H1 (cell line): ENCODE measurements at regions not wholly inside any gene's neighbourhood (a gene's known extent, or its start where the extent isn't known, plus 50 kb on each side); places are given as distances from the start of the nearest gene placed in this dataset.

Experiments
- CTCF ChIA-PET: fragments of 300-600 bp; sonication (Branson Sonifier 250); formaldehyde crosslinking; loops from one replicate; lab custom pipeline; 2021; ENCODE audit not compliant: partially characterized antibody; lab: Charles Lee
- POLR2A ChIA-PET: fragments of 300-600 bp; sonication (Branson Sonifier 250); formaldehyde crosslinking; loops from one replicate; lab custom pipeline; 2021; ENCODE audit warnings: inconsistent platforms; ENCODE audit not compliant: partially characterized antibody; lab: Charles Lee
- DNase-seq, 2 experiments: peaks; one replicate each; pipeline versions ENCODE4 v3.0.0 to v3.0.0-alpha.2; 2010 to 2022; ENCODE audit warnings: low spot score in 2 of 2, low read depth in 1 of 2, mixed read lengths in 1 of 2
- FAIRE-seq: peaks from 2 replicates; lab custom pipeline; 2011; peaks lifted over from hg19 to GRCh38; lab: Jason Lieb, UNC
- H2AFZ ChIP-seq: 2 replicates; pipeline ENCODE4 v1.8.1; 2012; ENCODE audit warnings: low read length, inconsistent platforms
- H2AK5ac ChIP-seq: 2 replicates; pipeline ENCODE4 v1.6.1; 2013; ENCODE audit warnings: low read depth, low read length
- H2BK120ac ChIP-seq: replicated peaks from 2 replicates; pipeline ENCODE3; 2013; ENCODE audit warnings: low read depth, low read length, inconsistent platforms
- H2BK12ac ChIP-seq: 2 replicates; pipeline ENCODE4 v1.6.1; 2013; ENCODE audit warnings: low read depth, low read length
- H2BK15ac ChIP-seq: 2 replicates; pipeline ENCODE4 v1.6.1; 2013; ENCODE audit warnings: low read length
- H2BK20ac ChIP-seq: 2 replicates; pipeline ENCODE4 v1.6.1; 2013; ENCODE audit warnings: low read length
- H2BK5ac ChIP-seq: 2 replicates; pipeline ENCODE4 v1.6.1; 2013; ENCODE audit warnings: low read depth, low read length
- H3K14ac ChIP-seq: 2 replicates; pipeline ENCODE4 v1.6.1; 2013; ENCODE audit warnings: inconsistent platforms; ENCODE audit not compliant: insufficient read length
- H3K18ac ChIP-seq: 2 replicates; pipeline ENCODE4 v1.6.1; 2013; ENCODE audit warnings: low read length; ENCODE audit errors: extremely low read depth
- H3K23ac ChIP-seq: 2 replicates; pipeline ENCODE4 v1.6.1; 2013; ENCODE audit warnings: inconsistent platforms; ENCODE audit not compliant: insufficient read length
- H3K23me2 ChIP-seq: 2 replicates; pipeline ENCODE4 v1.6.1; 2013; ENCODE audit warnings: low read depth, low read length
- H3K27ac ChIP-seq: 2 replicates; pipeline ENCODE4 v1.6.1; 2011; ENCODE audit warnings: low read depth, low read length, inconsistent platforms
- H3K27me3 ChIP-seq, 4 experiments: replicated peaks in 1 of 4; 1 replicate in 1 of 4; 2 replicates in 3 of 4; pipeline versions ENCODE4 v1.6.1 to v1.8.1; 2011 to 2013; ENCODE audit warnings: low read length in 3 of 4, mild to moderate bottlenecking in 3 of 4, inconsistent platforms in 2 of 4, mixed read lengths in 2 of 4, moderate library complexity in 1 of 4; ENCODE audit not compliant: control insufficient read depth in 3 of 4, insufficient read depth in 3 of 4; ENCODE audit errors: extremely low read depth in 1 of 4
- H3K36me3 ChIP-seq, 4 experiments: 2 replicates each; pipeline versions ENCODE4 v1.6.1 to v1.8.1; 2011 to 2013; ENCODE audit warnings: mild to moderate bottlenecking in 4 of 4, low read length in 3 of 4, moderate library complexity in 2 of 4, control low read depth in 1 of 4, inconsistent platforms in 1 of 4; ENCODE audit not compliant: insufficient read depth in 4 of 4, control insufficient read depth in 2 of 4
- H3K4ac ChIP-seq: replicated peaks from 2 replicates; pipeline ENCODE3; 2013; ENCODE audit warnings: low read length, low read depth, mixed read lengths, inconsistent platforms; ENCODE audit not compliant: insufficient read length
- H3K4me1 ChIP-seq, 4 experiments: replicated peaks in 1 of 4; 1 replicate in 1 of 4; 2 replicates in 3 of 4; pipeline versions ENCODE4 v1.6.1 to v1.8.1; 2011 to 2013; ENCODE audit warnings: low read length in 3 of 4, inconsistent platforms in 2 of 4, mixed read lengths in 1 of 4; ENCODE audit not compliant: insufficient read depth in 4 of 4, control insufficient read depth in 3 of 4
- H3K4me2 ChIP-seq, 2 experiments: 2 replicates each; pipeline versions ENCODE4 v1.6.1 to v1.8.1; 2011 to 2013; ENCODE audit warnings: low read depth in 2 of 2, low read length in 2 of 2, control low read depth in 1 of 2, inconsistent platforms in 1 of 2, mild to moderate bottlenecking in 1 of 2; ENCODE audit not compliant: insufficient read depth in 1 of 2
- H3K4me3 ChIP-seq, 4 experiments: fragments of 200-600, 300-600 bp in 1 of 4; sonication (generic), shearing (Covaris generic), sonication (Bioruptor Twin) in 1 of 4; 2 replicates each; pipeline versions ENCODE4 v1.5.1 to v1.8.1; 2011 to 2016; ENCODE audit warnings: low read length in 4 of 4, low read depth in 3 of 4, control low read depth in 2 of 4, inconsistent platforms in 2 of 4, mild to moderate bottlenecking in 2 of 4, mixed read lengths in 1 of 4, moderate library complexity in 1 of 4; ENCODE audit not compliant: insufficient read depth in 2 of 4; ENCODE audit errors: extremely low read depth in 1 of 4
- H3K56ac ChIP-seq: replicated peaks from 2 replicates; pipeline ENCODE3; 2013; ENCODE audit warnings: low read depth, mild to moderate bottlenecking, mixed read lengths, low read length, inconsistent platforms; ENCODE audit not compliant: insufficient read length
- H3K79me1 ChIP-seq: 2 replicates; pipeline ENCODE4 v1.6.1; 2013; ENCODE audit warnings: low read depth, low read length, control low read depth
- H3K79me2 ChIP-seq, 2 experiments: 2 replicates each; pipeline versions ENCODE4 v1.6.1 to v1.8.1; 2012 to 2013; ENCODE audit warnings: low read length in 2 of 2, mild to moderate bottlenecking in 2 of 2, inconsistent platforms in 1 of 2; ENCODE audit not compliant: insufficient read depth in 2 of 2, control insufficient read depth in 1 of 2
- H3K9ac ChIP-seq, 4 experiments: replicated peaks in 1 of 4; 1 replicate in 1 of 4; 2 replicates in 3 of 4; pipeline versions ENCODE4 v1.6.1 to v1.8.1; 2011 to 2013; ENCODE audit warnings: low read depth in 3 of 4, low read length in 3 of 4, control low read depth in 2 of 4, mild to moderate bottlenecking in 2 of 4, moderate library complexity in 2 of 4, inconsistent platforms in 1 of 4; ENCODE audit errors: extremely low read depth in 1 of 4
- H3K9me3 ChIP-seq, 2 experiments: 2 replicates each; pipeline versions ENCODE4 v1.6.1 to v1.8.1; 2012 to 2013; ENCODE audit warnings: mild to moderate bottlenecking in 2 of 2, moderate library complexity in 2 of 2, control low read depth in 1 of 2, inconsistent platforms in 1 of 2, low read depth in 1 of 2, low read length in 1 of 2, mixed read lengths in 1 of 2; ENCODE audit not compliant: insufficient read depth in 2 of 2
- H4K20me1 ChIP-seq, 2 experiments: replicated peaks in 1 of 2; 2 replicates each; pipeline versions ENCODE3 to v1.8.1; 2011 to 2013; ENCODE audit warnings: inconsistent platforms in 2 of 2, low read length in 2 of 2, mild to moderate bottlenecking in 1 of 2; ENCODE audit not compliant: insufficient read depth in 2 of 2, control insufficient read depth in 1 of 2
- H4K5ac ChIP-seq: 2 replicates; pipeline ENCODE4 v1.6.1; 2013; ENCODE audit warnings: low read length, low read depth, mixed read lengths, inconsistent platforms; ENCODE audit not compliant: insufficient read length
- H4K8ac ChIP-seq: 2 replicates; pipeline ENCODE4 v1.8.0; 2013; ENCODE audit warnings: mild to moderate bottlenecking, moderate library complexity, low read length, inconsistent platforms; ENCODE audit not compliant: insufficient read depth; ENCODE audit errors: extremely low read depth
- H4K91ac ChIP-seq: replicated peaks from 2 replicates; pipeline ENCODE3; 2013; ENCODE audit warnings: low read length, mixed read lengths, inconsistent platforms; ENCODE audit not compliant: insufficient read length
- BRCA1 ChIP-seq: IDR thresholded peaks from 2 replicates; pipeline ENCODE4 v1.6.1; 2012; ENCODE audit warnings: low read depth, low read length, improper control_type of control experiment
- CEBPB ChIP-seq: IDR thresholded peaks from 2 replicates; pipeline ENCODE4 v1.6.1; 2012; ENCODE audit warnings: low read depth, low read length
- CREB1 ChIP-seq: IDR thresholded peaks from 2 replicates; pipeline ENCODE4 v1.6.1; 2012; ENCODE audit warnings: inconsistent platforms
- MAFK ChIP-seq: IDR thresholded peaks from 2 replicates; pipeline ENCODE4 v1.6.1; 2012; ENCODE audit warnings: low read depth, mild to moderate bottlenecking, improper control_type of control experiment, low read length
- NRF1 ChIP-seq: IDR thresholded peaks from 2 replicates; pipeline ENCODE4 v1.6.1; 2011; ENCODE audit warnings: mild to moderate bottlenecking, low read depth, low read length, improper control_type of control experiment
- POLR2AphosphoS5 ChIP-seq: IDR thresholded peaks from 2 replicates; pipeline ENCODE4 v1.6.1; 2011; ENCODE audit warnings: low read depth, low read length
- RNF2 ChIP-seq: fragments of 200-900, 300-1000 bp; sonication (generic); IDR thresholded peaks from 2 replicates; pipeline ENCODE4 v1.7.1; 2016; ENCODE audit warnings: borderline replicate concordance, low read depth, mild to moderate bottlenecking, antibody characterized with exemption, low read length; ENCODE audit not compliant: poor library complexity, severe bottlenecking; ENCODE audit errors: missing control alignments
- SIN3A ChIP-seq, 2 experiments: IDR thresholded peaks in 1 of 2; conservative IDR thresholded peaks in 1 of 2; 2 replicates each; pipeline ENCODE4 v1.6.1; 2011 to 2012; ENCODE audit warnings: low read length in 2 of 2, improper control_type of control experiment in 1 of 2, low read depth in 1 of 2, mild to moderate bottlenecking in 1 of 2
- SRF ChIP-seq: IDR thresholded peaks from 2 replicates; pipeline ENCODE4 v1.6.1; 2011; ENCODE audit warnings: mild to moderate bottlenecking, low read depth, low read length, moderate library complexity
- TAF1 ChIP-seq: IDR thresholded peaks from 2 replicates; pipeline ENCODE4 v1.6.1; 2011; ENCODE audit warnings: mild to moderate bottlenecking, low read depth, low read length
- YY1 ChIP-seq: IDR thresholded peaks from 2 replicates; pipeline ENCODE4 v1.6.1; 2011; ENCODE audit warnings: low read depth, mild to moderate bottlenecking, low read length
- WGBS, 2 experiments: shearing (Covaris generic) in 1 of 2; methylation state at CpG; one replicate each; pipeline versions ENCODE4 v1.1.6 to v1.1.7; 2013 to 2015; ENCODE audit warnings: low lambda C conversion rate in 2 of 2, mixed read lengths in 2 of 2, inconsistent platforms in 1 of 2, low coverage in 1 of 2, missing lambda C conversion rate in 1 of 2; ENCODE audit not compliant: insufficient replicate concordance in 2 of 2, insufficient coverage in 1 of 2, insufficient read length in 1 of 2; ENCODE audit errors: extremely low coverage in 1 of 2, missing lambda C conversion rate in 1 of 2; 5-methylcytosine and 5-hydroxymethylcytosine counted together
- TF ChIP-seq, protein P1 (sequence below): IDR thresholded peaks from 2 replicates; pipeline ENCODE4 v1.6.1; 2012; ENCODE audit warnings: low read length, inconsistent platforms

DNA sequence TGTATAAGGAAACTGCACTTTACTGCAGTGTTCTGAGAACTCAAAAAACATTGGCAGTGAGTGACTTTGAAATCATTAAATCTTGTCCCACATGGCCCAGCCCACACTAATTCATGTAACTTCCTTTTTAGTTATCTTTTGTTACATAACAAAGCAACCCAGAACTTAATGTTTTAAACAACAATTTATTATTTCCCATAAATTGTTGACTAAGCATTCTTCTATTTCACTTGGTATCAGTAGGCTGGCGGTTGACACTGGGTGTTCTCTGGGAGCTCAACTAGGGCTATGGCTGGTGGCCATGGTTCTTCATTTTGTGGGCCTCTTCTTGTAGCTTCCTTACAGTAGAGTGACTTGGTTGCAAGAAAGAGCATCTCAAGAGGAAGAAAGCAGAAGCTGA lies 278.4 kb downstream of the RASEF start:
- no peak overlapping the region for H2BK15ac ChIP-seq
- TF ChIP-seq BRCA1, result no peak
- TF ChIP-seq YY1, result no peak
- no peak for TF ChIP-seq MAFK
- TF ChIP-seq, protein P1, sequence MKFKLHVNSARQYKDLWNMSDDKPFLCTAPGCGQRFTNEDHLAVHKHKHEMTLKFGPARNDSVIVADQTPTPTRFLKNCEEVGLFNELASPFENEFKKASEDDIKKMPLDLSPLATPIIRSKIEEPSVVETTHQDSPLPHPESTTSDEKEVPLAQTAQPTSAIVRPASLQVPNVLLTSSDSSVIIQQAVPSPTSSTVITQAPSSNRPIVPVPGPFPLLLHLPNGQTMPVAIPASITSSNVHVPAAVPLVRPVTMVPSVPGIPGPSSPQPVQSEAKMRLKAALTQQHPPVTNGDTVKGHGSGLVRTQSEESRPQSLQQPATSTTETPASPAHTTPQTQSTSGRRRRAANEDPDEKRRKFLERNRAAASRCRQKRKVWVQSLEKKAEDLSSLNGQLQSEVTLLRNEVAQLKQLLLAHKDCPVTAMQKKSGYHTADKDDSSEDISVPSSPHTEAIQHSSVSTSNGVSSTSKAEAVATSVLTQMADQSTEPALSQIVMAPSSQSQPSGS, result no peak
- TF ChIP-seq TAF1, result no peak
- no peak for TF ChIP-seq NRF1
- no peak for TF ChIP-seq SRF
- no peak for TF ChIP-seq CREB1
- no peak for TF ChIP-seq SIN3A (conservative IDR thresholded peaks at IDR 0.05 in 1 of 2, IDR thresholded peaks at IDR 0.05 in 1 of 2; ENCODE audit: low read depth in 1 of 2, low read length in 2 of 2)
- TF ChIP-seq POLR2AphosphoS5, result no peak
- TF ChIP-seq RNF2, result no peak
- no peak for TF ChIP-seq CEBPB
- TF ChIP-seq, all 59 proteins: peak for 0
- no peak overlapping the region for H4K8ac ChIP-seq
- H3K4me1 ChIP-seq, result no peaks in the 10 kb centered on the region
- no peak overlapping the region for H2BK5ac ChIP-seq
- H3K36me3 ChIP-seq, result peaks cover 0 to 14% (median 0%) of the 10 kb centered on the region in 4 experiments; a peak in 1 of 8 replicates
- no peak overlapping the region for H2BK12ac ChIP-seq
- FAIRE-seq (no peak), DNase-seq (no peak)
- H3K56ac ChIP-seq, result no peak overlapping the region
- no peak overlapping the region for H3K14ac ChIP-seq
- POLR2A ChIA-PET, result no interaction called here
- H3K79me2 ChIP-seq, result no peaks in the 10 kb centered on the region
- WGBS, 2 experiments, result 92% methylated on average over 1 of the region's 1 CpG; no CpG with 5 or more reads in 1 of the 2 experiments
- H3K23me2 ChIP-seq, result no peaks in the 10 kb centered on the region
- no peak overlapping the region for H3K9ac ChIP-seq
- H3K4me2 ChIP-seq, result no peak overlapping the region
- no peak overlapping the region for H3K18ac ChIP-seq
- no peaks in the 10 kb centered on the region; the same call in 1 of the 2 replicates for H3K79me1 ChIP-seq
- CTCF ChIA-PET, result interaction anchor here (0.6 to 0.8 kb wide), 3 partner anchors 19 to 300 kb away, joined by 3 to 4 read pairs (median 3); no protein-coding TSS in a partner anchor
- no peak overlapping the region for H2AFZ ChIP-seq
- no peaks in the 10 kb centered on the region for H4K20me1 ChIP-seq
- H3K9me3 ChIP-seq, result no peaks in the 10 kb centered on the region
- H4K5ac ChIP-seq, result no peak overlapping the region
- H3K4ac ChIP-seq, result no peak overlapping the region
- H2BK20ac ChIP-seq, result no peak overlapping the region
- no peak overlapping the region for H4K91ac ChIP-seq
- H3K4me3 ChIP-seq, result no peak overlapping the region
- H3K23ac ChIP-seq, result no peak overlapping the region
- no peak overlapping the region for H3K27ac ChIP-seq
- no peaks in the 10 kb centered on the region for H3K27me3 ChIP-seq
- H2BK120ac ChIP-seq, result no peak overlapping the region
- H2AK5ac ChIP-seq, result no peak overlapping the region
